NCI-H82 (cell line): ENCODE measurements at regions not wholly inside any gene's neighbourhood (a gene's known extent, or its start where the extent isn't known, plus 50 kb on each side); places are given as distances from the start of the nearest gene placed in this dataset.
A peak's percentile ranks its signal among the peaks of the same experiment; 100 is the strongest.
"Not testable (repeated sequence)": the region's sequence is repeated elsewhere in the genome, so short reads cannot be mapped to it uniquely, and the experiment has no call there.

Experiments used
- DNase-seq: peaks from one replicate; lab custom pipeline; 2025; lab: John Stamatoyannopoulos, UW

GRCh38 chr11:115605871-115606497 is 101.8 kb upstream of the CADM1 start:
- no peak for DNase-seq

GRCh38 chr11:115605397-115605796 is 101.2 kb upstream of the CADM1 start:
- not testable (repeated sequence) for DNase-seq

- DNase-seq, result no peak
These were observed 94.9 kb upstream of the CADM1 start for GRCh38 chr11:115599125-115599524.

- DNase-seq, result peak; percentile 53
These were observed 94.2 kb upstream of the CADM1 start for GRCh38 chr11:115598257-115598901.

GRCh38 chr11:115591380-115591779 is 87.2 kb upstream of the CADM1 start:
- DNase-seq, result no peak

- DNase-seq, result no peak
These were observed 86.0 kb upstream of the CADM1 start for GRCh38 chr11:115590254-115590653.

- no peak for DNase-seq
These were observed 83.6 kb upstream of the CADM1 start for GRCh38 chr11:115587718-115588342.

- DNase-seq, result no peak
These were observed 81.3 kb upstream of the CADM1 start for GRCh38 chr11:115585361-115586024.

- DNase-seq, result peak; percentile 63
These were observed 77.8 kb upstream of the CADM1 start for GRCh38 chr11:115581871-115582639.

GRCh38 chr11:115580927-115581680 is 76.9 kb upstream of the CADM1 start:
- peak; percentile 86 for DNase-seq

- DNase-seq, result no peak
These were observed 76.2 kb upstream of the CADM1 start for GRCh38 chr11:115580416-115580815.

GRCh38 chr11:115579181-115579825 is 75.1 kb upstream of the CADM1 start:
- DNase-seq, result no peak

GRCh38 chr11:115578275-115578674 is 74.1 kb upstream of the CADM1 start:
- no peak for DNase-seq

- DNase-seq, result no peak
These were observed 73.5 kb upstream of the CADM1 start for GRCh38 chr11:115577701-115578100.

- DNase-seq, result no peak
These were observed 72.6 kb upstream of the CADM1 start for GRCh38 chr11:115576606-115577380.

- DNase-seq, result no peak
These were observed 68.3 kb upstream of the CADM1 start for GRCh38 chr11:115572551-115572950.

GRCh38 chr11:115566180-115566764 is 62.1 kb upstream of the CADM1 start:
- DNase-seq, result no peak

- no peak for DNase-seq
These were observed 60.6 kb upstream of the CADM1 start for GRCh38 chr11:115564851-115565250.

- no peak for DNase-seq
These were observed 56.9 kb upstream of the CADM1 start for GRCh38 chr11:115561116-115561515.

- peak; percentile 17 for DNase-seq
These were observed 54.4 kb upstream of the CADM1 start for GRCh38 chr11:115558635-115559034.
